ENCODE measurements at regions not wholly inside any gene's neighbourhood (a gene's known extent, or its start where the extent isn't known, plus 50 kb on each side); places are given as distances from the start of the nearest gene placed in this dataset.
"Not testable (repeated sequence)": the region's sequence is repeated elsewhere in the genome, so short reads cannot be mapped to it uniquely, and the experiment has no call there.

GRCh38 chr2:195575879-195576401 is 81.1 kb upstream of the SLC39A10 start:
- DNase-seq (ENCODE audit: low read depth, low spot score), result peak; percentile 43
- in situ Hi-C loops (cut with HindIII; ENCODE audit: low pct_unique_long_range_greater_than_20kb, low sequenced_read_pairs), result no loop called here

- DNase-seq (ENCODE audit: low read depth, low spot score), result no peak
- in situ Hi-C loops (cut with HindIII; ENCODE audit: low pct_unique_long_range_greater_than_20kb, low sequenced_read_pairs), result no loop called here
These were observed 82.0 kb upstream of the SLC39A10 start for GRCh38 chr2:195575016-195575415.

GRCh38 chr2:195574312-195574711 is 82.7 kb upstream of the SLC39A10 start:
- in situ Hi-C loops (cut with HindIII; ENCODE audit: low pct_unique_long_range_greater_than_20kb, low sequenced_read_pairs), result no loop called here
- DNase-seq (ENCODE audit: low read depth, low spot score), result peak; percentile 10

GRCh38 chr2:195572895-195573683 is 83.9 kb upstream of the SLC39A10 start:
- no peak for DNase-seq (ENCODE audit: low read depth, low spot score)
- in situ Hi-C loops (cut with HindIII; ENCODE audit: low pct_unique_long_range_greater_than_20kb, low sequenced_read_pairs), result no loop called here

- no peak for DNase-seq (ENCODE audit: low read depth, low spot score)
- in situ Hi-C loops (cut with HindIII; ENCODE audit: low pct_unique_long_range_greater_than_20kb, low sequenced_read_pairs), result no loop called here
These were observed 86.7 kb upstream of the SLC39A10 start for GRCh38 chr2:195570329-195570728.

- in situ Hi-C loops (cut with HindIII; ENCODE audit: low pct_unique_long_range_greater_than_20kb, low sequenced_read_pairs), result no loop called here
These were observed 87.8 kb upstream of the SLC39A10 start for GRCh38 chr2:195569255-195569654.

GRCh38 chr2:195564625-195565135 is 92.3 kb upstream of the SLC39A10 start:
- in situ Hi-C loops (cut with HindIII; ENCODE audit: low pct_unique_long_range_greater_than_20kb, low sequenced_read_pairs), result not testable (repeated sequence)

More at GRCh38 chr2:195569255-195569654, 87.8 kb upstream of the SLC39A10 start:
- no peak for DNase-seq (ENCODE audit: low read depth, low spot score)

GRCh38 chr2:195563857-195564512 is 93.0 kb upstream of the SLC39A10 start:
- in situ Hi-C loops (cut with HindIII; ENCODE audit: low pct_unique_long_range_greater_than_20kb, low sequenced_read_pairs), result no loop called here
- DNase-seq (ENCODE audit: low read depth, low spot score), result no peak

More at GRCh38 chr2:195564625-195565135, 92.3 kb upstream of the SLC39A10 start:
- DNase-seq (ENCODE audit: low read depth, low spot score), result not testable (repeated sequence)

GRCh38 chr2:195562570-195563566 is 94.2 kb upstream of the SLC39A10 start:
- no peak for DNase-seq (ENCODE audit: low read depth, low spot score)
- in situ Hi-C loops (cut with HindIII; ENCODE audit: low pct_unique_long_range_greater_than_20kb, low sequenced_read_pairs), result no loop called here

GRCh38 chr2:195561116-195561921 is 95.7 kb upstream of the SLC39A10 start:
- DNase-seq (ENCODE audit: low read depth, low spot score), result no peak
- in situ Hi-C loops (cut with HindIII; ENCODE audit: low pct_unique_long_range_greater_than_20kb, low sequenced_read_pairs), result no loop called here

- in situ Hi-C loops (cut with HindIII; ENCODE audit: low pct_unique_long_range_greater_than_20kb, low sequenced_read_pairs), result no loop called here
- DNase-seq (ENCODE audit: low read depth, low spot score), result no peak
These were observed 96.7 kb upstream of the SLC39A10 start for GRCh38 chr2:195560209-195560895.

- DNase-seq (ENCODE audit: low read depth, low spot score), result no peak
- in situ Hi-C loops (cut with HindIII; ENCODE audit: low pct_unique_long_range_greater_than_20kb, low sequenced_read_pairs), result no loop called here
These were observed 97.6 kb upstream of the SLC39A10 start for GRCh38 chr2:195559431-195559914.

- in situ Hi-C loops (cut with HindIII; ENCODE audit: low pct_unique_long_range_greater_than_20kb, low sequenced_read_pairs), result no loop called here
- DNase-seq (ENCODE audit: low read depth, low spot score), result no peak
These were observed 101.1 kb upstream of the SLC39A10 start for GRCh38 chr2:195555971-195556370.

- in situ Hi-C loops (cut with HindIII; ENCODE audit: low pct_unique_long_range_greater_than_20kb, low sequenced_read_pairs), result no loop called here
- DNase-seq (ENCODE audit: low read depth, low spot score), result no peak
These were observed 104.4 kb upstream of the SLC39A10 start for GRCh38 chr2:195552581-195552980.

GRCh38 chr2:195548198-195548940 is 108.7 kb upstream of the SLC39A10 start:
- DNase-seq (ENCODE audit: low read depth, low spot score), result no peak
- in situ Hi-C loops (cut with HindIII; ENCODE audit: low pct_unique_long_range_greater_than_20kb, low sequenced_read_pairs), result no loop called here
